ENCODE measurements at regions not wholly inside any gene's neighbourhood (a gene's known extent, or its start where the extent isn't known, plus 50 kb on each side); places are given as distances from the start of the nearest gene placed in this dataset.

DNA sequence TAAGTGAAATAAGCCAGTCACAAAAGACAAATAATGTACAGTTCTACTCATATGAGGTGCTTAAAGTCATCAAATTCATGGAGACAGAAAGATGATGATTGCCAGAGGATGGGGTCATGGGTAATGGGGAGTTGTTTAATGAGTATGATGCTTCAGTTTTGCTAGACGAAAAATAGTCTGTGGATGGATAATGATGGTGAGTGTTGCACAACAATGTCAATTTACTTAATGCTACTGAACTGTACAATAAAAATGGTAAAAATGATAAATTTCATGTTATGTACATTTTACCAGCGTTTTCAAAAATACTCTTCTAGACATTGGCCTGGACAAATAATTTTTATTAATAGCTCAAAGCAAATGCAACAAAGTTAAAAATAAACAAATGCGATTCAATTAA lies 118.5 kb upstream of the KYNU start:
- H3K9ac ChIP-seq: no peak overlapping the region
- no peaks in the 10 kb centered on the region for H3K4me1 ChIP-seq (ENCODE audit: control insufficient read depth in 1 of 2, insufficient read depth in 2 of 2, low read depth in 1 of 2, low read length in 1 of 2)
- H3K27ac ChIP-seq (ENCODE audit: low read depth in 2 of 2, low read length in 1 of 2): no peak overlapping the region
- no peaks in the 10 kb centered on the region for H3K9me3 ChIP-seq
- no peak overlapping the region for H3K4me2 ChIP-seq
- no peaks in the 10 kb centered on the region for H3K79me2 ChIP-seq (ENCODE audit: insufficient read depth)
- no peaks in the 10 kb centered on the region for H3K36me3 ChIP-seq (replicated peaks in 1 of 2; ENCODE audit: control insufficient read depth in 1 of 2, insufficient read depth in 2 of 2, low read length in 1 of 2)
- no peak for TF ChIP-seq RAD21 (IDR thresholded peaks at IDR 0.05; ENCODE audit: low read length)
- TF ChIP-seq, protein P1, sequence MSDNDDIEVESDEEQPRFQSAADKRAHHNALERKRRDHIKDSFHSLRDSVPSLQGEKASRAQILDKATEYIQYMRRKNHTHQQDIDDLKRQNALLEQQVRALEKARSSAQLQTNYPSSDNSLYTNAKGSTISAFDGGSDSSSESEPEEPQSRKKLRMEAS (IDR thresholded peaks at IDR 0.05; ENCODE audit: low read depth): no peak
- TF ChIP-seq RXRA (IDR thresholded peaks at IDR 0.05; ENCODE audit: borderline replicate concordance, low read depth): no peak
- no peak for TF ChIP-seq TAF1 (IDR thresholded peaks at IDR 0.05; ENCODE audit: borderline replicate concordance, low read depth, low read length)
- no peak for TF ChIP-seq EP300 (IDR thresholded peaks at IDR 0.05; ENCODE audit: borderline replicate concordance in 1 of 2, low read depth in 1 of 2, low read length in 1 of 2)
- no peak for TF ChIP-seq RCOR1 (IDR thresholded peaks at IDR 0.05; ENCODE audit: low read length)
- TF ChIP-seq RFX5 (IDR thresholded peaks at IDR 0.05; ENCODE audit: low read length): no peak
- no peak for TF ChIP-seq POLR2AphosphoS5 (IDR thresholded peaks at IDR 0.05; ENCODE audit: low read depth, low read length)
- TF ChIP-seq, protein P2, sequence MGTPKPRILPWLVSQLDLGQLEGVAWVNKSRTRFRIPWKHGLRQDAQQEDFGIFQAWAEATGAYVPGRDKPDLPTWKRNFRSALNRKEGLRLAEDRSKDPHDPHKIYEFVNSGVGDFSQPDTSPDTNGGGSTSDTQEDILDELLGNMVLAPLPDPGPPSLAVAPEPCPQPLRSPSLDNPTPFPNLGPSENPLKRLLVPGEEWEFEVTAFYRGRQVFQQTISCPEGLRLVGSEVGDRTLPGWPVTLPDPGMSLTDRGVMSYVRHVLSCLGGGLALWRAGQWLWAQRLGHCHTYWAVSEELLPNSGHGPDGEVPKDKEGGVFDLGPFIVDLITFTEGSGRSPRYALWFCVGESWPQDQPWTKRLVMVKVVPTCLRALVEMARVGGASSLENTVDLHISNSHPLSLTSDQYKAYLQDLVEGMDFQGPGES (IDR thresholded peaks at IDR 0.05; ENCODE audit: low read depth, low read length): no peak
- TF ChIP-seq FOSL2 (IDR thresholded peaks at IDR 0.05; ENCODE audit: borderline replicate concordance, low read depth): no peak
- no peak for TF ChIP-seq YY1 (IDR thresholded peaks at IDR 0.05; ENCODE audit: low read depth)
- ChIA-PET CTCF (no interaction called here), POLR2A (no interaction called here)
- no peaks in the 10 kb centered on the region for H3F3A ChIP-seq (replicated peaks; ENCODE audit: insufficient read depth)
- H3K4me3 ChIP-seq (ENCODE audit: low read depth in 2 of 2, low read length in 1 of 2): no peak overlapping the region
- DNase-seq: no peak
- H2AFZ ChIP-seq (ENCODE audit: low read depth): no peak overlapping the region
- H3K27me3 ChIP-seq (ENCODE audit: insufficient read depth): no peaks in the 10 kb centered on the region
- 41% methylated on average over 3 of the region's 3 CpGs for WGBS (ENCODE audit: low lambda C conversion rate)
- H4K20me1 ChIP-seq (ENCODE audit: insufficient read depth): no peaks in the 10 kb centered on the region
- H3K9me2 ChIP-seq: no peaks in the 10 kb centered on the region

DNA sequence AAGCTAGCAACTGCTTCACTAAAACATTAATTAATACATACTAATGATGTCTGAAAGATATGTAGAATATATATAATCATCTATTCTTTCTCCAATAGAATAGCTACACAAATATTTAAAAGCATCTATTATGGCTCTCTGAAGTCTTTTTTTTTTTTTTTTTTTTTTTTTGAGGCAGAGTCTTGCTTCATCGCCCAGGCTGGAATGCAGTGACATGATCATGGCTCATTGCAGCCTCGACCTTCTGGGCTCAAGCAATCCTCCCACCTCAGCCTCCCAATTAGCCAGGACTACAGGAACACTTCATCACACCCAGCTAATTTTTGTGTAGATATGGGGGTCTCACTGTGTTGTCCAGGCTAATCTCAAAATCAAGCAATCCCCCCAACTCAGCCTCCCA lies 120.4 kb upstream of the KYNU start:
- no peaks in the 10 kb centered on the region for H3K36me3 ChIP-seq (replicated peaks in 1 of 2; ENCODE audit: control insufficient read depth in 1 of 2, insufficient read depth in 2 of 2, low read length in 1 of 2)
- no peaks in the 10 kb centered on the region for H3K27me3 ChIP-seq (ENCODE audit: insufficient read depth)
- ChIA-PET POLR2A (no interaction called here), CTCF (no interaction called here)
- H3K9me3 ChIP-seq: no peaks in the 10 kb centered on the region
- H3K4me1 ChIP-seq (ENCODE audit: control insufficient read depth in 1 of 2, insufficient read depth in 2 of 2, low read depth in 1 of 2, low read length in 1 of 2): no peaks in the 10 kb centered on the region
- whole genome bisulfite sequencing (ENCODE audit: low lambda C conversion rate): 39% methylated on average over 2 of the region's 2 CpGs
- no peak overlapping the region for H2AFZ ChIP-seq (ENCODE audit: low read depth)
- H3K9me2 ChIP-seq: no peaks in the 10 kb centered on the region
- H3F3A ChIP-seq (replicated peaks; ENCODE audit: insufficient read depth): no peaks in the 10 kb centered on the region
- no peaks in the 10 kb centered on the region for H3K79me2 ChIP-seq (ENCODE audit: insufficient read depth)
- no peak overlapping the region for H3K4me3 ChIP-seq (ENCODE audit: low read depth in 2 of 2, low read length in 1 of 2)
- H3K4me2 ChIP-seq: no peak overlapping the region
- no peak overlapping the region for H3K27ac ChIP-seq (ENCODE audit: low read depth in 2 of 2, low read length in 1 of 2)
- no peak for TF ChIP-seq MEF2A (IDR thresholded peaks at IDR 0.05; ENCODE audit: borderline replicate concordance, low read depth)
- TF ChIP-seq, protein P3, sequence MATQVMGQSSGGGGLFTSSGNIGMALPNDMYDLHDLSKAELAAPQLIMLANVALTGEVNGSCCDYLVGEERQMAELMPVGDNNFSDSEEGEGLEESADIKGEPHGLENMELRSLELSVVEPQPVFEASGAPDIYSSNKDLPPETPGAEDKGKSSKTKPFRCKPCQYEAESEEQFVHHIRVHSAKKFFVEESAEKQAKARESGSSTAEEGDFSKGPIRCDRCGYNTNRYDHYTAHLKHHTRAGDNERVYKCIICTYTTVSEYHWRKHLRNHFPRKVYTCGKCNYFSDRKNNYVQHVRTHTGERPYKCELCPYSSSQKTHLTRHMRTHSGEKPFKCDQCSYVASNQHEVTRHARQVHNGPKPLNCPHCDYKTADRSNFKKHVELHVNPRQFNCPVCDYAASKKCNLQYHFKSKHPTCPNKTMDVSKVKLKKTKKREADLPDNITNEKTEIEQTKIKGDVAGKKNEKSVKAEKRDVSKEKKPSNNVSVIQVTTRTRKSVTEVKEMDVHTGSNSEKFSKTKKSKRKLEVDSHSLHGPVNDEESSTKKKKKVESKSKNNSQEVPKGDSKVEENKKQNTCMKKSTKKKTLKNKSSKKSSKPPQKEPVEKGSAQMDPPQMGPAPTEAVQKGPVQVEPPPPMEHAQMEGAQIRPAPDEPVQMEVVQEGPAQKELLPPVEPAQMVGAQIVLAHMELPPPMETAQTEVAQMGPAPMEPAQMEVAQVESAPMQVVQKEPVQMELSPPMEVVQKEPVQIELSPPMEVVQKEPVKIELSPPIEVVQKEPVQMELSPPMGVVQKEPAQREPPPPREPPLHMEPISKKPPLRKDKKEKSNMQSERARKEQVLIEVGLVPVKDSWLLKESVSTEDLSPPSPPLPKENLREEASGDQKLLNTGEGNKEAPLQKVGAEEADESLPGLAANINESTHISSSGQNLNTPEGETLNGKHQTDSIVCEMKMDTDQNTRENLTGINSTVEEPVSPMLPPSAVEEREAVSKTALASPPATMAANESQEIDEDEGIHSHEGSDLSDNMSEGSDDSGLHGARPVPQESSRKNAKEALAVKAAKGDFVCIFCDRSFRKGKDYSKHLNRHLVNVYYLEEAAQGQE (IDR thresholded peaks at IDR 0.05; ENCODE audit: low read depth, low read length): no peak
- TF ChIP-seq FOSL2 (IDR thresholded peaks at IDR 0.05; ENCODE audit: borderline replicate concordance, low read depth): no peak
- no peak for TF ChIP-seq NRF1 (IDR thresholded peaks at IDR 0.05; ENCODE audit: low read depth, low read length)
- TF ChIP-seq RAD21 (IDR thresholded peaks at IDR 0.05; ENCODE audit: low read length): no peak
- TF ChIP-seq FOXJ3 (CRISPR knock-in tag; IDR thresholded peaks at IDR 0.05): no peak
- TF ChIP-seq, protein P4, sequence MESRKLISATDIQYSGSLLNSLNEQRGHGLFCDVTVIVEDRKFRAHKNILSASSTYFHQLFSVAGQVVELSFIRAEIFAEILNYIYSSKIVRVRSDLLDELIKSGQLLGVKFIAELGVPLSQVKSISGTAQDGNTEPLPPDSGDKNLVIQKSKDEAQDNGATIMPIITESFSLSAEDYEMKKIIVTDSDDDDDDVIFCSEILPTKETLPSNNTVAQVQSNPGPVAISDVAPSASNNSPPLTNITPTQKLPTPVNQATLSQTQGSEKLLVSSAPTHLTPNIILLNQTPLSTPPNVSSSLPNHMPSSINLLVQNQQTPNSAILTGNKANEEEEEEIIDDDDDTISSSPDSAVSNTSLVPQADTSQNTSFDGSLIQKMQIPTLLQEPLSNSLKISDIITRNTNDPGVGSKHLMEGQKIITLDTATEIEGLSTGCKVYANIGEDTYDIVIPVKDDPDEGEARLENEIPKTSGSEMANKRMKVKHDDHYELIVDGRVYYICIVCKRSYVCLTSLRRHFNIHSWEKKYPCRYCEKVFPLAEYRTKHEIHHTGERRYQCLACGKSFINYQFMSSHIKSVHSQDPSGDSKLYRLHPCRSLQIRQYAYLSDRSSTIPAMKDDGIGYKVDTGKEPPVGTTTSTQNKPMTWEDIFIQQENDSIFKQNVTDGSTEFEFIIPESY (IDR thresholded peaks at IDR 0.05; ENCODE audit: borderline replicate concordance, low read depth): no peak
- TF ChIP-seq GABPA (IDR thresholded peaks at IDR 0.05; ENCODE audit: low read depth): no peak
- no peak for TF ChIP-seq POLR2AphosphoS5 (IDR thresholded peaks at IDR 0.05; ENCODE audit: low read depth, low read length)
- no peak for TF ChIP-seq RFX5 (IDR thresholded peaks at IDR 0.05; ENCODE audit: low read length)
- no peak overlapping the region for H3K9ac ChIP-seq
- DNase-seq: no peak
- H4K20me1 ChIP-seq (ENCODE audit: insufficient read depth): no peaks in the 10 kb centered on the region
